Coronary artery (tissue), 2 donors: ENCODE measurements at regions not wholly inside any gene's neighbourhood (a gene's known extent, or its start where the extent isn't known, plus 50 kb on each side); places are given as distances from the start of the nearest gene placed in this dataset.

Experiments used
- DNase-seq: peaks from one replicate; pipeline ENCODE4 v3.0.0-alpha.2; 2017; ENCODE audit warnings: low spot score
- H3K27ac ChIP-seq, 2 donors: fragments of 200-600 bp; sonication (generic); one replicate each; pipeline ENCODE4 v1.5.1; 2016 to 2019
- H3K4me3 ChIP-seq: fragments of 200-600 bp; sonication (generic); 2 replicates; pipeline ENCODE4 v1.5.1; 2016; ENCODE audit warnings: mild to moderate bottlenecking, moderate library complexity
- TF ChIP-seq, protein P1 (sequence below): fragments of 200-600 bp; sonication (generic); IDR thresholded peaks from one replicate; pipeline ENCODE4 v1.5.1; 2019; ENCODE audit warnings: antibody characterized with exemption

DNA sequence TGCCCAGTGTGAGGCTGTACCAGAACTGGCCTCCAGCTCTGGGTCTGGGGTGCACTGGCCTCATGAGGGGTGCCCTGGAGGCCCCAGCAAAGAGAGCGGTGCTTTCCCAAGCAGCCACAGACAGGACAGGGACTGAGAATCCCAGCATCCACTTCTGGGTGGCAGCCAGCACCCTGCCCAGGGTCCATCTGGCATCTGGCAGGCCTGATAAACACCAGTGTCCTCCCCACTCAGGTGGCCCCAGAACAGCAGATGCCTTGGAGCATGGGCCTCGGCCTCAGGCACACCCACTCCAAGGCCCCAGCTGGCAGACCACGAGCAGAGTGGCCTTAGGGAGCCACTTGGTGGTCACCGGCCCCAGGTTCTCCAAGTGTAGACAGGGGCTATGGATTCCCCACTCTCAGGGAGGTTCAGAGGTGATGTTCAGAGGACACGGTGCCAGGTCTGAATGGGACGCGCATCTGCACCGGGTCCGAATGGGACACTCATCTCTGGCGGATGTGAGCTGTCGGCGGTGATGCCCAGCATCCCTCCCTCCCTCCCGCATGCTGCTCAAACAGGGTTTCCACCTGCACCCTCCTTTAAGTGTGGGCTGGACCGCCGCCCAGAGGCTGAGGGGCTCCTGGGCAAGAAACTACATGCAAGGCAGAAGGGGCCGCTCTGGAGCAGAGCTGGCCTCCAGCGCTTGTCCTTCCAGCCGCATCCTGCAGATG lies 82.2 kb upstream of the GPC1 start:
- no peak overlapping the region for H3K4me3 ChIP-seq
- no peak overlapping the region for H3K27ac ChIP-seq
- TF ChIP-seq, protein P1, sequence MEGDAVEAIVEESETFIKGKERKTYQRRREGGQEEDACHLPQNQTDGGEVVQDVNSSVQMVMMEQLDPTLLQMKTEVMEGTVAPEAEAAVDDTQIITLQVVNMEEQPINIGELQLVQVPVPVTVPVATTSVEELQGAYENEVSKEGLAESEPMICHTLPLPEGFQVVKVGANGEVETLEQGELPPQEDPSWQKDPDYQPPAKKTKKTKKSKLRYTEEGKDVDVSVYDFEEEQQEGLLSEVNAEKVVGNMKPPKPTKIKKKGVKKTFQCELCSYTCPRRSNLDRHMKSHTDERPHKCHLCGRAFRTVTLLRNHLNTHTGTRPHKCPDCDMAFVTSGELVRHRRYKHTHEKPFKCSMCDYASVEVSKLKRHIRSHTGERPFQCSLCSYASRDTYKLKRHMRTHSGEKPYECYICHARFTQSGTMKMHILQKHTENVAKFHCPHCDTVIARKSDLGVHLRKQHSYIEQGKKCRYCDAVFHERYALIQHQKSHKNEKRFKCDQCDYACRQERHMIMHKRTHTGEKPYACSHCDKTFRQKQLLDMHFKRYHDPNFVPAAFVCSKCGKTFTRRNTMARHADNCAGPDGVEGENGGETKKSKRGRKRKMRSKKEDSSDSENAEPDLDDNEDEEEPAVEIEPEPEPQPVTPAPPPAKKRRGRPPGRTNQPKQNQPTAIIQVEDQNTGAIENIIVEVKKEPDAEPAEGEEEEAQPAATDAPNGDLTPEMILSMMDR = no peak
- no peak for DNase-seq

DNA sequence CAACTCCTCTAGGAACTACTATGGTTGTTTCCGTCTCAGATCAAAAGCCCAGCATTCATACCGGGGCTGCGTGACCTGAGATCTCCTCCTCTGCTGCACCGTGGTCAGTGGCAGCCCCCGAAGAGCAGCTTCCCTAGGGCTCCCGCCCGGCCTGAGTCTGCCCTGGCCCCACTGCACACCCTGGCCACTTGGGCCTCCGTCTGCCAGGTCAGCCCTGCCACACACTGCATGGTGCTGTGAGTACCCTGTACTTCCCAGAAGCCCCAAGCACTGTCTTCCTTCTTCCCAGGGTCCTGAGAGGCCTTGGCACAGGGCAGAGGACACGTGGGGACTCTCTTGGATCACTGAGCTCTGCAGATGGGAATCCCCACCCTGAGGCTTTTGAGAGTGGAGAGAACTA lies 81.5 kb upstream of the GPC1 start:
- TF ChIP-seq, protein P1 = no peak
- Histone ChIP-seq H3K4me3 (no peak overlapping the region), H3K27ac (no peak overlapping the region)
- no peak for DNase-seq

DNA sequence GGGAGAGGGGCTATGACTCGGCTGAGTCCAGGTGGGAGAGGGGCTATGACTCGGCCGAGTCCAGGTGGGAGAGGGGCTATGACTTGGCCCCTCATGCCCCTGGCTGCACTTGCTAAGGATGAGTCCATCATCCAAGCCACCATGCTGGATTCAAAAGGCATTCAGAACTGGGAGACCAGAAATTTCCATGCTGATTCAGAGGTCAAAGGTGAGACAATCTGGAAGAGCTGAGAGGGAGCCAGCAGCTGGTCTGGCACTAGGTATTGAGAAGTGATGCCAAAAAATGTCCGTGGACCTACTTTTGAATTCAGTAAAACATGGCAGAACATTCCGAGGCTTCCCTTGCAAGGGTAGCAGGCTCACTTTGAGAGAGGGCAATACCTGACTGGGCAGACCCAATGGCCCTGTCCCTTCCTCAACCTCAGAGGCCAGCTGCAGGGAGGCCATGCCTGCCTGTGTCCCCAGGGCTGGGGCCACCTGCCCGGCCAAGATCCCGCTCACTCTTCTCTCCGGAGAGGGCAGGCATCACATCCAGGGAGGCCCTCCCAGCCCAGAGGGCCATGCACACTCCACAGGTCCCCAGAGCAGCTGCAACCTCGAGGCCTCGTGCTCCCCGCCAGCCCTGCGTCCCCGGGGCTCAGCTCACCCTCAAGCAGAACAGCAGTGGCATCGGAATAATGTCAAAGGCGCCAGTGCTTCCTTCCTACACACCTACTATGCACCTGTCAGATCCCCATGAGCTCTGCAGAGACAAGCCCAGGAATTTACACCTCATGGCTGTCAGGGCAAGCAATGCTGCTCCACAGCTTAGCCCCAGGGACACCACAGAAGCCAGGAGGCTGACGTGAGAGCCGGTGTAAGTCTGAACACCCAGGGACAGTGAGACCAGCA lies 80.2 kb upstream of the GPC1 start:
- TF ChIP-seq, protein P1 = no peak
- no peak overlapping the region for H3K4me3 ChIP-seq

DNA sequence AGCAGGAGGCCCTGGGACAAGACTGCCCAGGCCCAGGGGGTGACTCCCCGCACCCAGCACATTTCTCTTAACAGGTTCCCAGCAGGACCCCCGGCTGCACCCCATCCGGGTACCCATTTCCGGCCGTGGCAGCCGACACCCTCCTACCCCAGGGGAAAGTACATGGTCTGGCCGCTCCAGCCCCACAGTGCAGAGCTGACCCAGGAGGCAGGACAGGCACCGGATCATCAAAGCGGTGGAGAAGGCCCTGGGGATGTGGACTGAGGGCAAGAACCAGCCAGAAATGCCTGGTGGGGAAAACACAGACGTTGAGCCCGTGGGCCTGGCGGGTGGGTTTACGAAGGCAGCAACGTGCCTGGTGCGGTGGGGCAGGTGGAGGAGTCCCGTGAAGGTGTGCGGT lies 79.5 kb upstream of the GPC1 start:
- TF ChIP-seq, protein P1 = no peak
- H3K4me3 ChIP-seq = no peak overlapping the region
- no peak for DNase-seq
- H3K27ac ChIP-seq = no peak overlapping the region

More for the DNA sequence above, 80.2 kb upstream of the GPC1 start:
- H3K27ac ChIP-seq = no peak overlapping the region
- DNase-seq = no peak

DNA sequence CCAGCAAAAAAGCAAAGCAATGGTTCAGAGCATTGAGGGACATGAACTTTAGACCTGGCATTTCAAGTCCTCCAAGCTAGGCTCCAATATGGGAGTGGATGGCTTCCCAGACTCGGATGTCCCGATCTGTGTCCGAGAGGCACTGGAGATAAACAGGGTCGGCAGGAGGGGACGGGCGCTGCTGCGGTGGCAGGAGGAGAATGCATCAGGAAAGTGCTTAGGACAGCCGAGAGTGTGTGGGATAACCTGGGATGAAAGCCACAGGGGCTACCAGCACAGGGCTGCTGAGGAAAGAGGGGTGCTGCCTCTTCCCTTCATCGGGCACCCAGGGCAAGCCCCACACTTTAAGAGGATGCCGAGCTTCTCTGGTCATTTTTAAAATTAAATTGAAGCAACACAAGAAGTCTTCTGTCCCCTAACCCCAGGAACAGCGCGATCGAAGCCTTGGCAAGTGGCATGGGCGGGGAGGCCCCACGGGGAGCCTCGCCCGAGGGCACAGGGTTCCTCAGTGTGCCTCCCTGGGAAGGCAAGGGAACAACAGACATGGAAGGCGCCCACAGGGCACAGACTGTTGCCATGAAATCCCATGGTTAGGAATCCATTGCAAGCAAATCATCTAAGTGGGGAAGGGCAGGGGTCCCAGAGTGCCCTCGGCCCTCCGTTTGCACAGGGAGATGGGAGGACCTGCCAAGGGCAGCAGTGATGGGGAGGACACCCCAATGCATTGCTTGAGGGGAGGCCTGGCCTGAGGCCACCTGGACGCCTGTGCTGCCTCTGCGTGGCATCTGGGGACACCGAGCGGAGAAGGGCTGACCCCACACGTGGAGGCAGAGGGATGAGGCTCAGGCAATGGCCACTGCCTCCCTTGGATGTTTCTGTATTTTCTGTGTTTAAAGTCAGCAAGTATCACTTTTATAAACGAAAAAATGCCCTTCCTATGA lies 78.5 kb upstream of the GPC1 start:
- peak; percentile 68 for DNase-seq
- H3K27ac ChIP-seq = no peak overlapping the region
- no peak overlapping the region for H3K4me3 ChIP-seq
- TF ChIP-seq, protein P1 = no peak

DNA sequence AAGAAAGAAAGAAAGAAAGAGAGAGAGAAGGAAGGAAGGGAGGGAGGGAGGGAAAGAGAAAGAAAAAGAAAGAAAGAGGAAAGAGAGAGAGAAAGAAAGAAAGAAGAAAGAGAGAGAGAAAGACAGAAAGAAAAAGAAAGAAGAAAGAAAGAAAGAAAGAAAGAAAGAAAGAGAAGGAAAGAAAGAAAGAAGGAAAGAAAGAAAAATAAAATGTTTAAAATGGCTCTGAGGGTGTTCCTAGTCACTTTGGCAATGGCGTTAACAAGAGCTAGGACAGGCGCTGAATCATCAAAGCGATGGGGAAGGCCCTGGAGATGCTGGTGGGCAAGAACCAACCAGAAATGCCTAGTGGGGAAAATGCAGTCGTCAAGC lies 77.8 kb upstream of the GPC1 start:
- H3K27ac ChIP-seq = no peak overlapping the region
- H3K4me3 ChIP-seq = no peak overlapping the region
- TF ChIP-seq, protein P1 = no peak
- no peak for DNase-seq
